Endothelial cell of umbilical vein (primary cell): ENCODE measurements at regions not wholly inside any gene's neighbourhood (a gene's known extent, or its start where the extent isn't known, plus 50 kb on each side); places are given as distances from the start of the nearest gene placed in this dataset.

Experiments used
- CTCF ChIP-seq, 2 donors: IDR thresholded peaks; 1 replicate in 1 of 2; 2 replicates in 1 of 2; pipeline ENCODE4 v1.5.1; 2011; ENCODE audit warnings: low read length in 2 of 2, mild to moderate bottlenecking in 2 of 2, moderate library complexity in 2 of 2, control low read depth in 1 of 2, inconsistent platforms in 1 of 2, low read depth in 1 of 2; ENCODE audit not compliant: insufficient read depth in 1 of 2; ENCODE audit errors: extremely low read depth in 1 of 2
- EZH2 ChIP-seq: IDR thresholded peaks from 2 replicates; pipeline ENCODE4 v1.6.1; 2012; ENCODE audit warnings: borderline replicate concordance, low read depth, mild to moderate bottlenecking, moderate library complexity, low read length, inconsistent platforms; ENCODE audit not compliant: severe bottlenecking
- JUN ChIP-seq: IDR thresholded peaks from 2 replicates; pipeline ENCODE4 v1.6.1; 2011; ENCODE audit warnings: borderline replicate concordance, low read depth; ENCODE audit not compliant: insufficient read length, insufficient read depth

GRCh38 chr4:81586706-81587105 is 115.0 kb upstream of the RASGEF1B start:
- no peak for TF ChIP-seq CTCF (IDR thresholded peaks at IDR 0.05; ENCODE audit: extremely low read depth in 1 of 2, insufficient read depth in 1 of 2, low read depth in 1 of 2, low read length in 2 of 2)
- no peak for TF ChIP-seq JUN
- no peak for TF ChIP-seq EZH2
